Peyer's patch (tissue), 4 donors: ENCODE measurements at regions not wholly inside any gene's neighbourhood (a gene's known extent, or its start where the extent isn't known, plus 50 kb on each side); places are given as distances from the start of the nearest gene placed in this dataset.

Experiments used
- DNase-seq, 3 donors: peaks; one replicate each; pipeline ENCODE4 v3.0.0-alpha.2; 2017 to 2019
- H3K27ac ChIP-seq, 4 donors: fragments of 200-600 bp; sonication (generic); one replicate each; pipeline ENCODE4 v1.5.1; 2016 to 2019
- H3K27me3 ChIP-seq, 2 donors: fragments of 200-600 bp; sonication (generic); one replicate each; pipeline ENCODE4 v1.5.1; 2019
- H3K36me3 ChIP-seq, 3 donors: fragments of 200-600 bp; sonication (generic); one replicate each; pipeline ENCODE4 v1.5.1; 2016 to 2019
- H3K4me1 ChIP-seq, 4 donors: fragments of 200-600 bp; sonication (generic); one replicate each; pipeline ENCODE4 v1.5.1; 2016 to 2019
- H3K4me3 ChIP-seq, 4 donors: fragments of 200-600 bp; sonication (generic); 1 replicate in 3 of 4; 2 replicates in 1 of 4; pipeline ENCODE4 v1.5.1; 2016 to 2019; ENCODE audit warnings: mild to moderate bottlenecking in 1 of 4
- H3K9me3 ChIP-seq, 4 donors: fragments of 200-600 bp; sonication (generic); one replicate each; pipeline ENCODE4 v1.5.1; 2016 to 2019; ENCODE audit warnings: mild to moderate bottlenecking in 1 of 4
- CTCF ChIP-seq, 6 experiments: fragments of 450-650 bp in 4 of 6; fragments of 200-600 bp in 2 of 6; sonication (generic) in 1 of 6; IDR thresholded peaks; one replicate each; pipeline ENCODE4 v1.5.1; 2017 to 2019; ENCODE audit warnings: antibody characterized with exemption in 6 of 6, mild to moderate bottlenecking in 3 of 6, moderate library complexity in 1 of 6
- POLR2A ChIP-seq, 2 donors: fragments of 450-650 bp; IDR thresholded peaks; one replicate each; pipeline ENCODE4 v1.5.1; 2017; ENCODE audit warnings: antibody characterized with exemption in 2 of 2, mild to moderate bottlenecking in 2 of 2, moderate library complexity in 2 of 2

GRCh38 chr4:25474690-25475089 lies 97.6 kb downstream of the ANAPC4 start:
- Histone ChIP-seq H3K4me1 (no peaks in the 10 kb centered on the region), H3K36me3 (no peaks in the 10 kb centered on the region), H3K9me3 (no peaks in the 10 kb centered on the region), H3K4me3 (no peak overlapping the region), H3K27me3 (no peaks in the 10 kb centered on the region), H3K27ac (no peak overlapping the region)
- TF ChIP-seq POLR2A (IDR thresholded peaks at IDR 0.05) (no peak), CTCF (IDR thresholded peaks at IDR 0.05) (no peak)
- DNase-seq = no peak

GRCh38 chr4:25477221-25477620 lies 100.2 kb downstream of the ANAPC4 start:
- Histone ChIP-seq H3K9me3 (no peaks in the 10 kb centered on the region), H3K36me3 (no peaks in the 10 kb centered on the region), H3K4me3 (no peak overlapping the region), H3K27ac (no peak overlapping the region), H3K27me3 (no peaks in the 10 kb centered on the region), H3K4me1 (no peaks in the 10 kb centered on the region)
- TF ChIP-seq POLR2A (IDR thresholded peaks at IDR 0.05) = no peak
- no peak for TF ChIP-seq CTCF (IDR thresholded peaks at IDR 0.05)
- no peak for DNase-seq

- no peak overlapping the region for H3K27ac ChIP-seq
- TF ChIP-seq CTCF (IDR thresholded peaks at IDR 0.05) (no peak), POLR2A (IDR thresholded peaks at IDR 0.05) (no peak)
- H3K36me3 ChIP-seq = no peaks in the 10 kb centered on the region
- H3K4me1 ChIP-seq = no peaks in the 10 kb centered on the region
- no peaks in the 10 kb centered on the region for H3K9me3 ChIP-seq
- H3K4me3 ChIP-seq = no peak overlapping the region
- no peak for DNase-seq
- H3K27me3 ChIP-seq = no peaks in the 10 kb centered on the region
Observed at GRCh38 chr4:25481648-25482047, 104.6 kb downstream of the ANAPC4 start.

GRCh38 chr4:25484243-25484721 lies 107.2 kb downstream of the ANAPC4 start:
- no peaks in the 10 kb centered on the region for H3K9me3 ChIP-seq
- H3K4me1 ChIP-seq = no peaks in the 10 kb centered on the region
- no peak for DNase-seq
- TF ChIP-seq POLR2A (IDR thresholded peaks at IDR 0.05) = no peak
- TF ChIP-seq CTCF (IDR thresholded peaks at IDR 0.05) = no peak
- H3K27me3 ChIP-seq = no peaks in the 10 kb centered on the region
- no peak overlapping the region for H3K4me3 ChIP-seq
- no peak overlapping the region for H3K27ac ChIP-seq
- no peaks in the 10 kb centered on the region for H3K36me3 ChIP-seq

GRCh38 chr4:25485104-25485503 lies 108.0 kb downstream of the ANAPC4 start:
- no peaks in the 10 kb centered on the region for H3K27me3 ChIP-seq
- DNase-seq = no peak
- no peaks in the 10 kb centered on the region for H3K4me1 ChIP-seq
- no peak overlapping the region for H3K27ac ChIP-seq
- H3K9me3 ChIP-seq = no peaks in the 10 kb centered on the region
- H3K36me3 ChIP-seq = no peaks in the 10 kb centered on the region
- no peak overlapping the region for H3K4me3 ChIP-seq
- TF ChIP-seq POLR2A (IDR thresholded peaks at IDR 0.05) (no peak), CTCF (IDR thresholded peaks at IDR 0.05) (no peak)

GRCh38 chr4:25486171-25486570 lies 109.1 kb downstream of the ANAPC4 start:
- TF ChIP-seq POLR2A (IDR thresholded peaks at IDR 0.05) = no peak
- TF ChIP-seq CTCF (IDR thresholded peaks at IDR 0.05) = no peak
- DNase-seq = no peak
- no peaks in the 10 kb centered on the region for H3K4me1 ChIP-seq
- H3K27ac ChIP-seq = no peak overlapping the region
- no peaks in the 10 kb centered on the region for H3K9me3 ChIP-seq
- no peak overlapping the region for H3K4me3 ChIP-seq
- no peaks in the 10 kb centered on the region for H3K36me3 ChIP-seq
- no peaks in the 10 kb centered on the region for H3K27me3 ChIP-seq
